GM23338 (cell line): ENCODE measurements at regions not wholly inside any gene's neighbourhood (a gene's known extent, or its start where the extent isn't known, plus 50 kb on each side); places are given as distances from the start of the nearest gene placed in this dataset.

Experiments used
- ATAC-seq: fragments of 200-7000 bp; cut with Tn5 transposase; 3 replicates; pipeline ENCODE4 v1.9.1; 2020
- DNase-seq: peaks from one replicate; pipeline ENCODE4 v3.0.0-alpha.2; 2015; ENCODE audit warnings: low spot score
- H2AFZ ChIP-seq: fragments of 200-600 bp; sonication (generic); 2 replicates; pipeline ENCODE4 v1.8.0; 2016; ENCODE audit warnings: antibody characterized with exemption, mild to moderate bottlenecking, moderate library complexity
- H3F3A ChIP-seq: fragments of 200-600 bp; sonication (generic); replicated peaks from 2 replicates; pipeline ENCODE4 v1.8.0; 2017; ENCODE audit warnings: antibody characterized with exemption, mixed run types, low read depth
- H3K27ac ChIP-seq: fragments of 200-600 bp; sonication (generic); 2 replicates; pipeline ENCODE4 v1.6.1; 2016; ENCODE audit warnings: low read depth
- H3K27me3 ChIP-seq: fragments of 200-600 bp; sonication (generic); 2 replicates; pipeline ENCODE4 v1.8.0; 2016; ENCODE audit warnings: mild to moderate bottlenecking, mixed run types, moderate library complexity; ENCODE audit not compliant: insufficient read depth
- H3K36me3 ChIP-seq: fragments of 200-600 bp; sonication (generic); 2 replicates; pipeline ENCODE4 v1.8.0; 2016; ENCODE audit warnings: mild to moderate bottlenecking; ENCODE audit not compliant: insufficient read depth
- H3K4me1 ChIP-seq: fragments of 200-600 bp; sonication (generic); 2 replicates; pipeline ENCODE4 v1.8.0; 2016; ENCODE audit warnings: mild to moderate bottlenecking, moderate library complexity; ENCODE audit not compliant: insufficient read depth
- H3K4me2 ChIP-seq: fragments of 200-600 bp; sonication (generic); 2 replicates; pipeline ENCODE4 v1.7.1; 2017; ENCODE audit warnings: mixed run types
- H3K4me3 ChIP-seq: fragments of 200-600 bp; sonication (generic); 2 replicates; pipeline ENCODE4 v1.6.1; 2016; ENCODE audit warnings: mixed run types
- H3K79me2 ChIP-seq: fragments of 200-600 bp; sonication (generic); replicated peaks from 2 replicates; pipeline ENCODE4 v1.8.0; 2017; ENCODE audit warnings: mild to moderate bottlenecking; ENCODE audit not compliant: insufficient read depth
- H3K9me2 ChIP-seq: fragments of 200-600 bp; sonication (generic); 2 replicates; pipeline ENCODE4 v1.8.0; 2017; ENCODE audit not compliant: insufficient read depth
- H4K20me1 ChIP-seq: fragments of 200-600 bp; sonication (generic); replicated peaks from 2 replicates; pipeline ENCODE4 v1.8.0; 2017; ENCODE audit warnings: mild to moderate bottlenecking; ENCODE audit not compliant: insufficient read depth
- H3K27ac Mint-ChIP-seq: 2 replicates; pipeline ENCODE4 v1.8.0; 2020; ENCODE audit warnings: inconsistent platforms, mild to moderate bottlenecking, moderate library complexity, mixed read lengths
- H3K27me3 Mint-ChIP-seq: 3 replicates; pipeline ENCODE4 v1.8.0; 2022; ENCODE audit warnings: low read depth, mild to moderate bottlenecking, moderate library complexity, mixed read lengths, inconsistent platforms; ENCODE audit not compliant: insufficient read depth, poor library complexity
- H3K36me3 Mint-ChIP-seq: 3 replicates; pipeline ENCODE4 v1.8.0; 2021; ENCODE audit warnings: low read depth, mild to moderate bottlenecking, inconsistent platforms, moderate library complexity, mixed read lengths
- H3K4me1 Mint-ChIP-seq: 3 replicates; pipeline ENCODE4 v1.8.0; 2020; ENCODE audit warnings: mild to moderate bottlenecking, inconsistent platforms, mixed read lengths
- H3K4me3 Mint-ChIP-seq: 3 replicates; pipeline ENCODE4 v1.8.0; 2021; ENCODE audit warnings: moderate library complexity, mild to moderate bottlenecking, inconsistent platforms, mixed read lengths
- H3K9me3 Mint-ChIP-seq: 3 replicates; pipeline ENCODE4 v1.8.0; 2020; ENCODE audit warnings: moderate library complexity, mild to moderate bottlenecking, inconsistent platforms, mixed read lengths
- CREB1 ChIP-seq: fragments of 250-450 bp; sonication (Bioruptor Pico); IDR thresholded peaks from 2 replicates; pipeline ENCODE4 v1.5.0; 2020; ENCODE audit warnings: low read depth, mild to moderate bottlenecking, moderate library complexity
- ETS1 ChIP-seq: IDR thresholded peaks from 2 replicates; pipeline ENCODE4 v1.6.1; 2016; ENCODE audit warnings: antibody characterized with exemption
- EZH2 ChIP-seq: fragments of 200-600 bp; sonication (generic); IDR thresholded peaks from one replicate; pipeline ENCODE4 v1.8.0; 2017; ENCODE audit warnings: antibody characterized with exemption, mild to moderate bottlenecking, low read depth; ENCODE audit not compliant: unreplicated experiment
- EZH2phosphoT487 ChIP-seq: fragments of 200-600 bp; sonication (generic); IDR thresholded peaks from one replicate; pipeline ENCODE4 v1.8.1; 2018; ENCODE audit warnings: antibody characterized with exemption; ENCODE audit not compliant: unreplicated experiment
- JUNB ChIP-seq: IDR thresholded peaks from one replicate; pipeline ENCODE4 v1.6.1; 2016; ENCODE audit warnings: antibody characterized with exemption; ENCODE audit not compliant: unreplicated experiment
- NANOG ChIP-seq: IDR thresholded peaks from 2 replicates; pipeline ENCODE4 v1.6.1; 2016; ENCODE audit warnings: antibody characterized with exemption, borderline replicate concordance
- POLR2AphosphoS5 ChIP-seq: IDR thresholded peaks from 2 replicates; pipeline ENCODE4 v1.6.1; 2016; ENCODE audit warnings: antibody characterized with exemption, low read depth
- STAT1 ChIP-seq: IDR thresholded peaks from one replicate; pipeline ENCODE4 v1.6.1; 2016; ENCODE audit warnings: antibody characterized with exemption; ENCODE audit not compliant: unreplicated experiment
- ZNF114 ChIP-seq: fragments of 250-450 bp; sonication (Bioruptor Pico); IDR thresholded peaks from 2 replicates; pipeline ENCODE4 v1.5.0; 2020; ENCODE audit warnings: mild to moderate bottlenecking, moderate library complexity
- ZNF331 ChIP-seq: fragments of 250-450 bp; sonication (Bioruptor Pico); IDR thresholded peaks from 2 replicates; pipeline ENCODE4 v1.5.0; 2020; ENCODE audit warnings: low read depth, mild to moderate bottlenecking, moderate library complexity
- ZNF462 ChIP-seq: fragments of 250-450 bp; sonication (Bioruptor Pico); IDR thresholded peaks from 2 replicates; pipeline ENCODE4 v1.5.0; 2020; ENCODE audit warnings: mild to moderate bottlenecking, moderate library complexity
- TF ChIP-seq, protein P1 (sequence below): IDR thresholded peaks from one replicate; pipeline ENCODE4 v1.6.1; 2018; ENCODE audit warnings: antibody characterized with exemption; ENCODE audit not compliant: unreplicated experiment
- TF ChIP-seq, protein P2 (sequence below), 2 experiments: fragments of 200-600 bp in 1 of 2; sonication (generic) in 1 of 2; conservative IDR thresholded peaks; 2 replicates each; pipeline versions ENCODE4 v1.5.1 to v1.6.1; 2016 to 2017; ENCODE audit warnings: antibody characterized with exemption in 2 of 2, low read depth in 2 of 2, mild to moderate bottlenecking in 2 of 2, moderate library complexity in 1 of 2

DNA sequence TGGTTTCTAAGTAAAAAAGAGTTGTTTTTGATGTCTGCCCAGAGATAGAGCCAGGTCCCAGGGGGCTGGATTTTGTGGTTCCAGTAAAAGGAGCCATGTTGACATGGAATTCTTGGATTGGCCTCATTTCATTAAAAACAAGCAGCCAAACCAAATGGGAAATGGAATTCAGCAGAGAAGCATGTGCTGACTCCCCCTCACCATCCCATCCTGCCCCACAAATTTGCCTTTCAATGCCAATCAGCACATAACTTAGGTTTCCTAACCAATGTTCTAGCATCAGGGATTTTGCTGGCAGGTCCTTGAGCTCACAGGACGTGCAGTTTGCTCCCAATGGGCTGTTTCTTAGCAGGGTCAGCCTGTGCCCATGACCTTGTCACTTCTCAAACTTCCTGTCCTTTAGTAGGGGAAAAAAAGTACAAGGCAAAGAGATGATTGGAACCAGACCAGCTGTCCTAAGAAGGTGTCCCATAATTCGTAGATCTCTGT is 101.5 kb upstream of the GADD45A start:
- Histone ChIP-seq H3K9me2 (peaks cover 7% of the 10 kb centered on the region; the same call in 1 of the 2 replicates), H3K4me1 (no peaks in the 10 kb centered on the region), H3K4me3 (no peak overlapping the region), H3K36me3 (no peaks in the 10 kb centered on the region), H2AFZ (peak overlapping the region; percentile 56; the same call in 1 of the 2 replicates), H3K27me3 (no peaks in the 10 kb centered on the region), H3K27ac (no peak overlapping the region), H4K20me1 (no peaks in the 10 kb centered on the region), H3F3A (no peaks in the 10 kb centered on the region), H3K79me2 (no peaks in the 10 kb centered on the region), H3K4me2 (no peak overlapping the region)
- Mint-ChIP-seq H3K4me1 (peaks cover 12% of the 10 kb centered on the region; the same call in 2 of the 3 replicates), H3K27me3 (no peaks in the 10 kb centered on the region), H3K27ac (no peak overlapping the region), H3K36me3 (no peaks in the 10 kb centered on the region), H3K9me3 (no peaks in the 10 kb centered on the region), H3K4me3 (no peak overlapping the region)
- ATAC-seq: no peak
- DNase-seq: no peak
- TF ChIP-seq ZNF331 (CRISPR knock-in tag) (no peak), CREB1 (CRISPR knock-in tag) (no peak), JUNB (no peak), ETS1 (no peak), EZH2 (no peak), ZNF462 (CRISPR knock-in tag) (no peak), EZH2phosphoT487 (no peak), STAT1 (no peak), ZNF114 (CRISPR knock-in tag) (no peak), POLR2AphosphoS5 (no peak), NANOG (no peak)
- TF ChIP-seq, protein P1, sequence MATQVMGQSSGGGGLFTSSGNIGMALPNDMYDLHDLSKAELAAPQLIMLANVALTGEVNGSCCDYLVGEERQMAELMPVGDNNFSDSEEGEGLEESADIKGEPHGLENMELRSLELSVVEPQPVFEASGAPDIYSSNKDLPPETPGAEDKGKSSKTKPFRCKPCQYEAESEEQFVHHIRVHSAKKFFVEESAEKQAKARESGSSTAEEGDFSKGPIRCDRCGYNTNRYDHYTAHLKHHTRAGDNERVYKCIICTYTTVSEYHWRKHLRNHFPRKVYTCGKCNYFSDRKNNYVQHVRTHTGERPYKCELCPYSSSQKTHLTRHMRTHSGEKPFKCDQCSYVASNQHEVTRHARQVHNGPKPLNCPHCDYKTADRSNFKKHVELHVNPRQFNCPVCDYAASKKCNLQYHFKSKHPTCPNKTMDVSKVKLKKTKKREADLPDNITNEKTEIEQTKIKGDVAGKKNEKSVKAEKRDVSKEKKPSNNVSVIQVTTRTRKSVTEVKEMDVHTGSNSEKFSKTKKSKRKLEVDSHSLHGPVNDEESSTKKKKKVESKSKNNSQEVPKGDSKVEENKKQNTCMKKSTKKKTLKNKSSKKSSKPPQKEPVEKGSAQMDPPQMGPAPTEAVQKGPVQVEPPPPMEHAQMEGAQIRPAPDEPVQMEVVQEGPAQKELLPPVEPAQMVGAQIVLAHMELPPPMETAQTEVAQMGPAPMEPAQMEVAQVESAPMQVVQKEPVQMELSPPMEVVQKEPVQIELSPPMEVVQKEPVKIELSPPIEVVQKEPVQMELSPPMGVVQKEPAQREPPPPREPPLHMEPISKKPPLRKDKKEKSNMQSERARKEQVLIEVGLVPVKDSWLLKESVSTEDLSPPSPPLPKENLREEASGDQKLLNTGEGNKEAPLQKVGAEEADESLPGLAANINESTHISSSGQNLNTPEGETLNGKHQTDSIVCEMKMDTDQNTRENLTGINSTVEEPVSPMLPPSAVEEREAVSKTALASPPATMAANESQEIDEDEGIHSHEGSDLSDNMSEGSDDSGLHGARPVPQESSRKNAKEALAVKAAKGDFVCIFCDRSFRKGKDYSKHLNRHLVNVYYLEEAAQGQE: no peak
- TF ChIP-seq, protein P2, sequence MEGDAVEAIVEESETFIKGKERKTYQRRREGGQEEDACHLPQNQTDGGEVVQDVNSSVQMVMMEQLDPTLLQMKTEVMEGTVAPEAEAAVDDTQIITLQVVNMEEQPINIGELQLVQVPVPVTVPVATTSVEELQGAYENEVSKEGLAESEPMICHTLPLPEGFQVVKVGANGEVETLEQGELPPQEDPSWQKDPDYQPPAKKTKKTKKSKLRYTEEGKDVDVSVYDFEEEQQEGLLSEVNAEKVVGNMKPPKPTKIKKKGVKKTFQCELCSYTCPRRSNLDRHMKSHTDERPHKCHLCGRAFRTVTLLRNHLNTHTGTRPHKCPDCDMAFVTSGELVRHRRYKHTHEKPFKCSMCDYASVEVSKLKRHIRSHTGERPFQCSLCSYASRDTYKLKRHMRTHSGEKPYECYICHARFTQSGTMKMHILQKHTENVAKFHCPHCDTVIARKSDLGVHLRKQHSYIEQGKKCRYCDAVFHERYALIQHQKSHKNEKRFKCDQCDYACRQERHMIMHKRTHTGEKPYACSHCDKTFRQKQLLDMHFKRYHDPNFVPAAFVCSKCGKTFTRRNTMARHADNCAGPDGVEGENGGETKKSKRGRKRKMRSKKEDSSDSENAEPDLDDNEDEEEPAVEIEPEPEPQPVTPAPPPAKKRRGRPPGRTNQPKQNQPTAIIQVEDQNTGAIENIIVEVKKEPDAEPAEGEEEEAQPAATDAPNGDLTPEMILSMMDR (conservative IDR thresholded peaks at IDR 0.05; ENCODE audit: low read depth in 2 of 2): no peak
